Prostate gland (tissue), 2 donors: ENCODE measurements at regions not wholly inside any gene's neighbourhood (a gene's known extent, or its start where the extent isn't known, plus 50 kb on each side); places are given as distances from the start of the nearest gene placed in this dataset.

Source experiments
- POLR2A ChIP-seq: fragments of 450-650 bp; IDR thresholded peaks from one replicate; pipeline ENCODE4 v1.6.1; 2016; ENCODE audit warnings: antibody characterized with exemption, mild to moderate bottlenecking
- TF ChIP-seq, protein P1 (sequence below), 4 experiments: fragments of 200-600 bp in 2 of 4; fragments of 450-650 bp in 2 of 4; sonication (generic) in 2 of 4; IDR thresholded peaks; 1 replicate in 3 of 4; 2 replicates in 1 of 4; pipeline ENCODE4 v1.5.1; 2016 to 2019; ENCODE audit warnings: antibody characterized with exemption in 4 of 4, mild to moderate bottlenecking in 2 of 4, moderate library complexity in 2 of 4

- TF ChIP-seq POLR2A, result no peak
- TF ChIP-seq, protein P1, sequence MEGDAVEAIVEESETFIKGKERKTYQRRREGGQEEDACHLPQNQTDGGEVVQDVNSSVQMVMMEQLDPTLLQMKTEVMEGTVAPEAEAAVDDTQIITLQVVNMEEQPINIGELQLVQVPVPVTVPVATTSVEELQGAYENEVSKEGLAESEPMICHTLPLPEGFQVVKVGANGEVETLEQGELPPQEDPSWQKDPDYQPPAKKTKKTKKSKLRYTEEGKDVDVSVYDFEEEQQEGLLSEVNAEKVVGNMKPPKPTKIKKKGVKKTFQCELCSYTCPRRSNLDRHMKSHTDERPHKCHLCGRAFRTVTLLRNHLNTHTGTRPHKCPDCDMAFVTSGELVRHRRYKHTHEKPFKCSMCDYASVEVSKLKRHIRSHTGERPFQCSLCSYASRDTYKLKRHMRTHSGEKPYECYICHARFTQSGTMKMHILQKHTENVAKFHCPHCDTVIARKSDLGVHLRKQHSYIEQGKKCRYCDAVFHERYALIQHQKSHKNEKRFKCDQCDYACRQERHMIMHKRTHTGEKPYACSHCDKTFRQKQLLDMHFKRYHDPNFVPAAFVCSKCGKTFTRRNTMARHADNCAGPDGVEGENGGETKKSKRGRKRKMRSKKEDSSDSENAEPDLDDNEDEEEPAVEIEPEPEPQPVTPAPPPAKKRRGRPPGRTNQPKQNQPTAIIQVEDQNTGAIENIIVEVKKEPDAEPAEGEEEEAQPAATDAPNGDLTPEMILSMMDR (IDR thresholded peaks at IDR 0.05), result no peak
Measured at GRCh38 chrY:7447881-7448516, 536.4 kb upstream of the AMELY start.
